Colonic mucosa (tissue), 4 donors: ENCODE measurements at regions not wholly inside any gene's neighbourhood (a gene's known extent, or its start where the extent isn't known, plus 50 kb on each side); places are given as distances from the start of the nearest gene placed in this dataset.
A peak's percentile ranks its signal among the peaks of the same experiment; 100 is the strongest.

Source experiments
- DNase-seq: peaks from one replicate; pipeline ENCODE4 v3.0.0-alpha.2; 2020
- H3K27ac ChIP-seq: fragments of 200-600 bp; one replicate; pipeline ENCODE4 v1.8.0; 2021
- H3K27me3 ChIP-seq: fragments of 200-600 bp; one replicate; pipeline ENCODE4 v1.8.0; 2021
- H3K36me3 ChIP-seq: fragments of 200-600 bp; one replicate; pipeline ENCODE4 v1.8.0; 2021
- H3K4me1 ChIP-seq: fragments of 200-600 bp; one replicate; pipeline ENCODE4 v1.8.0; 2021; ENCODE audit warnings: mild to moderate bottlenecking
- H3K4me3 ChIP-seq: fragments of 200-600 bp; one replicate; pipeline ENCODE4 v1.8.0; 2021
- H3K9ac ChIP-seq, 2 donors: one replicate each; pipeline ENCODE4 v1.7.0; 2013; ENCODE audit warnings: control low read depth in 2 of 2, low read depth in 2 of 2, low read length in 2 of 2
- H3K9me3 ChIP-seq: fragments of 200-600 bp; one replicate; pipeline ENCODE4 v1.8.0; 2021
- CTCF ChIP-seq: fragments of 200-600 bp; IDR thresholded peaks from one replicate; pipeline ENCODE4 v1.8.0; 2022; ENCODE audit warnings: antibody characterized with exemption, mild to moderate bottlenecking
- intact Hi-C: fragments of 100-400 bp; cut with DNase I; formaldehyde crosslinking; loops from one replicate; pipeline ENCODE4 v1.14.1; 2022
- donor health status: healthy.
- donor health status: DM: no; HTN: no; CAD: no.
- donor health status: DM: no; HTN: no; CAD: no.

GRCh38 chr1:168945870-168946269 is 160.6 kb upstream of the ATP1B1 start:
- Histone ChIP-seq H3K9me3 (no peaks in the 10 kb centered on the region), H3K36me3 (no peaks in the 10 kb centered on the region), H3K9ac (peak overlapping the region in 1 of 2 donors; percentile 29), H3K27ac (no peak overlapping the region), H3K4me1 (no peaks in the 10 kb centered on the region), H3K27me3 (no peaks in the 10 kb centered on the region), H3K4me3 (no peak overlapping the region)
- DNase-seq = peak; percentile 68
- intact Hi-C loops = no loop called here
- no peak for TF ChIP-seq CTCF

GRCh38 chr1:168947041-168947440 is 159.4 kb upstream of the ATP1B1 start:
- no peaks in the 10 kb centered on the region for H3K36me3 ChIP-seq
- H3K27ac ChIP-seq = no peak overlapping the region
- no peak for TF ChIP-seq CTCF
- intact Hi-C loops = no loop called here
- no peak overlapping the region for H3K4me3 ChIP-seq
- no peaks in the 10 kb centered on the region for H3K9me3 ChIP-seq
- H3K9ac ChIP-seq = no peak overlapping the region
- no peak for DNase-seq
- H3K27me3 ChIP-seq = no peaks in the 10 kb centered on the region
- no peaks in the 10 kb centered on the region for H3K4me1 ChIP-seq

- DNase-seq = no peak
- no peak overlapping the region for H3K9ac ChIP-seq
- H3K9me3 ChIP-seq = no peaks in the 10 kb centered on the region
- intact Hi-C loops = no loop called here
- TF ChIP-seq CTCF = no peak
- H3K27me3 ChIP-seq = no peaks in the 10 kb centered on the region
- H3K36me3 ChIP-seq = no peaks in the 10 kb centered on the region
- no peak overlapping the region for H3K4me3 ChIP-seq
- H3K4me1 ChIP-seq = no peaks in the 10 kb centered on the region
- H3K27ac ChIP-seq = no peak overlapping the region
Observed at GRCh38 chr1:168949672-168950071, 156.8 kb upstream of the ATP1B1 start.

- Histone ChIP-seq H3K4me1 (no peaks in the 10 kb centered on the region), H3K27ac (no peak overlapping the region), H3K4me3 (no peak overlapping the region), H3K27me3 (no peaks in the 10 kb centered on the region), H3K9ac (no peak overlapping the region), H3K9me3 (no peaks in the 10 kb centered on the region), H3K36me3 (no peaks in the 10 kb centered on the region)
- intact Hi-C loops = no loop called here
- no peak for DNase-seq
- TF ChIP-seq CTCF = no peak
Observed at GRCh38 chr1:168957818-168958217, 148.7 kb upstream of the ATP1B1 start.

GRCh38 chr1:168958562-168959289 is 147.8 kb upstream of the ATP1B1 start:
- Histone ChIP-seq H3K36me3 (no peaks in the 10 kb centered on the region), H3K9ac (no peak overlapping the region), H3K27ac (no peak overlapping the region), H3K4me3 (no peak overlapping the region), H3K4me1 (no peaks in the 10 kb centered on the region), H3K27me3 (no peaks in the 10 kb centered on the region), H3K9me3 (no peaks in the 10 kb centered on the region)
- no peak for TF ChIP-seq CTCF
- DNase-seq = no peak
- intact Hi-C loops = no loop called here
